ENCODE measurements at regions not wholly inside any gene's neighbourhood (a gene's known extent, or its start where the extent isn't known, plus 50 kb on each side); places are given as distances from the start of the nearest gene placed in this dataset.
"Not testable (repeated sequence)": the region's sequence is repeated elsewhere in the genome, so short reads cannot be mapped to it uniquely, and the experiment has no call there.

DNA sequence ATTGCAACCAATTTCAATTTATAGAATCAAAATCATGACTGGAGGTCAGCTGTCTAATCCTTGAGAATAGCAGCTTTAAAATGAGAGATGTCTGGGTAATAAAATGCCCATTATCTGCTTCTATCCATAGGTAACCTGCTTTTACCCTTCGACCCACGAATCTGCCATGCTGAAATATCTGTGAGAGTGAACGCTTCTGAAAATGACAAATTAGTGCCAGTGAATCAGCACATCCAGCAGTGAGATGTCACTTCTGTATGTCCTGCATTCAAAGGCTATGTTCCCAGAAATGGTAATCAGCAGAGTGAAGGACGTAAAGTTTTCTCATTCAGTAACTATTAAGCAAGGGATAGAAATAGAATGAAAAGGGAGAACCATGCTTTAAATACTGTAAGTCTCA, 532.4 kb upstream of the ITGA1 start:
- H3K27ac ChIP-seq (ENCODE audit: low read depth, low read length) = no peak overlapping the region
- no peak overlapping the region for H3K4me3 ChIP-seq (ENCODE audit: low read depth, low read length)
- H3K9ac ChIP-seq (ENCODE audit: low read depth, low read length) = no peak overlapping the region

DNA sequence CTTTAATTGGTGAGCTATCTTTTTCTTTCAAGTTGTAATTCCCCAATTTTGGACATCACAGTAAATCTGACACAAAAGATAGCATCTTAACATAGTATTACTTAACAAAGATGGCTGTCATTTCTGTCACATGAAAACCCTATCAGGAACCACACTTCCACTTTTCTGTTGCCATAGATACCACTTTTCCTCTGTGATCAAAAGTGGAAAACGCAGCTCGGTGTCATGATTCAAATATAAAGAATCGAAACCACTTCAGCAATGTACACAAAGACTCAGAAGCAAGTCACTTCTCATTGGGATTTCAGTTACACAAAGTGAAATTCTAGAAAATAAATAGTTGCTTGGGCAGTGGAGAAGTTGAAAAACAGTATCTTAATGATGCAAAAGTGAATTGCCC, 524.9 kb upstream of the ITGA1 start:
- no peaks in the 10 kb centered on the region for H3K27me3 ChIP-seq (ENCODE audit: control insufficient read depth, insufficient read depth, low read length)
- H3K9ac ChIP-seq (ENCODE audit: low read depth, low read length) = no peak overlapping the region
- H3K36me3 ChIP-seq (ENCODE audit: control insufficient read depth, insufficient read depth, low read length) = no peaks in the 10 kb centered on the region
- no peak overlapping the region for H3K4me3 ChIP-seq (ENCODE audit: low read depth, low read length)
- no peaks in the 10 kb centered on the region for H3K9me3 ChIP-seq (ENCODE audit: control insufficient read depth, insufficient read depth, low read length)
- H3K27ac ChIP-seq (ENCODE audit: low read depth, low read length) = no peak overlapping the region
- H3K4me1 ChIP-seq (ENCODE audit: control insufficient read depth, insufficient read depth, low read length) = no peaks in the 10 kb centered on the region

More for the DNA sequence above, 532.4 kb upstream of the ITGA1 start:
- Histone ChIP-seq H3K9me3 (ENCODE audit: control insufficient read depth, insufficient read depth, low read length) (no peaks in the 10 kb centered on the region), H3K36me3 (ENCODE audit: control insufficient read depth, insufficient read depth, low read length) (no peaks in the 10 kb centered on the region), H3K27me3 (ENCODE audit: control insufficient read depth, insufficient read depth, low read length) (no peaks in the 10 kb centered on the region), H3K4me1 (ENCODE audit: control insufficient read depth, insufficient read depth, low read length) (no peaks in the 10 kb centered on the region)

DNA sequence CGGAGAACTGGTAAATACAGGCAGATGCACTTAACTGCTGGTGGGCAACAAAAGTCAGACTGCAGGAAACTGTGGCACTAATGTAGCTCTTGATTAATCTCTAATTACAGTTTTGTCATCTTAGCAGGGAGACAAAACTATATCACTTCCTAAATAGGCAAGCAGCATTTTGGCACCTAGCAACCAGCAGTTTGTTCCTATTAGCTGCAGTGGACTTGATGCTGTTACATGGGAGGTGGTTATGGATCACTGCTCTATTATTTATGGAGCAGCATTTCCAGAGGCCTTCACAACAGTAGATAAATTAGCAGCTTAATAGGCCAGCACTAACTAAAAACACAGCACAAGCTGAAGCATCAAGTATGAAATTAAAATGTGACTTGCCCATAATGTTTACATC, 518.3 kb upstream of the ITGA1 start:
- Histone ChIP-seq H3K9ac (ENCODE audit: low read depth, low read length) (no peak overlapping the region), H3K9me3 (ENCODE audit: control insufficient read depth, insufficient read depth, low read length) (no peaks in the 10 kb centered on the region), H3K27ac (ENCODE audit: low read depth, low read length) (no peak overlapping the region), H3K27me3 (ENCODE audit: control insufficient read depth, insufficient read depth, low read length) (no peaks in the 10 kb centered on the region), H3K36me3 (ENCODE audit: control insufficient read depth, insufficient read depth, low read length) (no peaks in the 10 kb centered on the region), H3K4me3 (ENCODE audit: low read depth, low read length) (no peak overlapping the region), H3K4me1 (ENCODE audit: control insufficient read depth, insufficient read depth, low read length) (peaks cover 24% of the 10 kb centered on the region)

DNA sequence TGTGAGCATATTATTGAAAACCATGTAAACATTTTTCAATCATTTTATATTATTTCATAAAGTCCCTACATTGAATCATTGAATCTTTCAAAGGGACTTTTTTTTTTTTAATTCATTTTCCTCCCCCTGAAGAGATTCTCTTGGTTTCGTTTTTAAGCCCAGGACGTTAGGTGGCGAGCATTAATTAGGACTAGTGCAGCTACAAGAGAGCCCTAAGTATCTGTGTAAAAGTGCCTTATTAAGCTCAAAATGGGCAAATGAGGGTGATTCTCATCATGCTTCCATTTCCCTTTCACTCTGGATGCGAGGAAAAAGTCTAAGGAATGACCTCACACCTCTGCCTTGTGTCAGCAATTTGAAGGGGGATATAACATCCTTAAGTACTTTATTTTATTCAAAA, 517.9 kb upstream of the ITGA1 start:
- no peak overlapping the region for H3K27ac ChIP-seq (ENCODE audit: low read depth, low read length)
- no peaks in the 10 kb centered on the region for H3K9me3 ChIP-seq (ENCODE audit: control insufficient read depth, insufficient read depth, low read length)
- no peak overlapping the region for H3K9ac ChIP-seq (ENCODE audit: low read depth, low read length)
- no peaks in the 10 kb centered on the region for H3K27me3 ChIP-seq (ENCODE audit: control insufficient read depth, insufficient read depth, low read length)
- H3K36me3 ChIP-seq (ENCODE audit: control insufficient read depth, insufficient read depth, low read length) = no peaks in the 10 kb centered on the region
- H3K4me3 ChIP-seq (ENCODE audit: low read depth, low read length) = no peak overlapping the region
- peaks cover 24% of the 10 kb centered on the region for H3K4me1 ChIP-seq (ENCODE audit: control insufficient read depth, insufficient read depth, low read length)

DNA sequence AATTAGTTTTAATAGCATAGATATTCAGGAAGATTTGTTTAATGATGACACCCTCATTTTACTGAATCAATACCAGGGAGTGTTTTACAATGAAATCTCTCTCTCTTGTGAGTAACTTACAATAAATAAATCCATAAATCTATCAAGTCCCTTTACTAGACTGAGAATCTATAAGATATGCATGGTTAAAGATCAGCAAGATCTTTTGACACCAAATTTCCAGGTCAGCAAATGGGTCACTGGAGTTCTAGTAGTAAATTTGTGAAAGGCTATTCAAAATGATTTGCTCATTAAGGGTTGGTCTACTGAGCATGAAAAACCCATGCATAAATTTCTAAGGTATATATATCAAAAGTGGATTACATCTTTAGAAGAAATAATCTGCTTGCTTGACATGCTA, 512.1 kb upstream of the ITGA1 start:
- Histone ChIP-seq H3K9me3 (ENCODE audit: control insufficient read depth, insufficient read depth, low read length) (no peaks in the 10 kb centered on the region), H3K27me3 (ENCODE audit: control insufficient read depth, insufficient read depth, low read length) (no peaks in the 10 kb centered on the region), H3K4me1 (ENCODE audit: control insufficient read depth, insufficient read depth, low read length) (peaks cover 12% of the 10 kb centered on the region), H3K9ac (ENCODE audit: low read depth, low read length) (no peak overlapping the region), H3K4me3 (ENCODE audit: low read depth, low read length) (no peak overlapping the region), H3K27ac (ENCODE audit: low read depth, low read length) (no peak overlapping the region), H3K36me3 (ENCODE audit: control insufficient read depth, insufficient read depth, low read length) (no peaks in the 10 kb centered on the region)

DNA sequence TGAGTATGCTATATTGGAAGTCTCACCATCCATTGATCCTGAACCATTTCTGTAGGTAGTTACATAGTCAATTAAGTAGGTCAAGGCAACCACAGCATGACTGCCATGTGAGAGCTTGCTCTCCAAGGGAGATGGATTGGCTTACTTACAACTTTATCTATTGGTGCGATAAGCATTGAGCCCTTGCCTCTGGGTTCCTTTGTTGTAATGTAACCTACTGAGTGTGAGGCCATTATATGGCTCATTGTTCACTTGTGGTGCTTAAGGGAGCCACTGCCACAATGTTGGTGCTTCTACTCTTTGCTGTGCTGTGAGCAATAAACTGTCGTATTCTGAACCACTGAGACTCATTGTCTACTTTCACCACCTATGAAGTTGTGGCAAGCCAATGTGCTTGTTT, 510.6 kb upstream of the ITGA1 start:
- H3K27me3 ChIP-seq (ENCODE audit: control insufficient read depth, insufficient read depth, low read length) = no peaks in the 10 kb centered on the region
- no peaks in the 10 kb centered on the region for H3K4me1 ChIP-seq (ENCODE audit: control insufficient read depth, insufficient read depth, low read length)
- H3K36me3 ChIP-seq (ENCODE audit: control insufficient read depth, insufficient read depth, low read length) = no peaks in the 10 kb centered on the region
- no peak overlapping the region for H3K9ac ChIP-seq (ENCODE audit: low read depth, low read length)
- no peaks in the 10 kb centered on the region for H3K9me3 ChIP-seq (ENCODE audit: control insufficient read depth, insufficient read depth, low read length)
- H3K27ac ChIP-seq (ENCODE audit: low read depth, low read length) = no peak overlapping the region
- no peak overlapping the region for H3K4me3 ChIP-seq (ENCODE audit: low read depth, low read length)

DNA sequence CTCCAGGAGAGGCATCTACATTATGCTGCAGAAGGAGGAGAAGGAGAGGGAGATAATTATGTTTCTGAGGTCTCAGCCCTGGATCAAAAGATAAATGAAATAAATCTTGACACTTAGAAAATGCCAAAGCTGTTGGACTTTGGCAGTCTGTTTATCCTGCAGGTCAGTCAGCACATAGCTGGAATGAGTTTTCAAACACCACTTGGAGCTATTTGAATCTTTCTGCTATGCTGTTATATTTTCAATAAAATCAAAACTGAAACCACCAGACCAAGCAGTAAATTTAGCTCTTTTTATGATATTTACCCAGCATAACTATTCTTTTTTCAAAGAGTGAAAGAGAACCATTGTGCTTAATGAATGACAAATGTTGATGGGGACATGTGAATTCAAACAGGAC, 505.1 kb upstream of the ITGA1 start:
- Histone ChIP-seq H3K27me3 (ENCODE audit: control insufficient read depth, insufficient read depth, low read length) (no peaks in the 10 kb centered on the region), H3K36me3 (ENCODE audit: control insufficient read depth, insufficient read depth, low read length) (no peaks in the 10 kb centered on the region), H3K9ac (ENCODE audit: low read depth, low read length) (no peak overlapping the region), H3K27ac (ENCODE audit: low read depth, low read length) (no peak overlapping the region), H3K4me3 (ENCODE audit: low read depth, low read length) (no peak overlapping the region), H3K9me3 (ENCODE audit: control insufficient read depth, insufficient read depth, low read length) (no peaks in the 10 kb centered on the region), H3K4me1 (ENCODE audit: control insufficient read depth, insufficient read depth, low read length) (no peaks in the 10 kb centered on the region)

DNA sequence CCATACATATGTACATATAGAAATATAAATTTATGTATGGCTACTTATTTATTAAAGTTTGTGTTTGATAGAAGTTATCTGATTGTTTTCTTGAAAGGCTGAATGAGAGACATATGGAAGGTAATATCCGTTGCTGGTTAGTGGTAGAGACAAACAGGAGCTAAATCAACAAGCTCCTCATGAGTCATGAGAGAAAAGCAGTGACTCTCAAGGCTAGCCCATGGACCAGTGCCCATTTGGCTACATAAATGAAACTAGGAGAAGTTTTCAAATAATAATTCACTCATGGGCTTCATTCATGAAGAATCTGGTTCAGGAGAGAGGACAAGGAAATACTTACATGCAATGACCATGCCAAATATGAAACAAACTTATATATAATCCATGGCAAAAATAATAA, 504.5 kb upstream of the ITGA1 start:
- Histone ChIP-seq H3K36me3 (ENCODE audit: control insufficient read depth, insufficient read depth, low read length) (no peaks in the 10 kb centered on the region), H3K27me3 (ENCODE audit: control insufficient read depth, insufficient read depth, low read length) (no peaks in the 10 kb centered on the region), H3K9me3 (ENCODE audit: control insufficient read depth, insufficient read depth, low read length) (no peaks in the 10 kb centered on the region), H3K4me1 (ENCODE audit: control insufficient read depth, insufficient read depth, low read length) (no peaks in the 10 kb centered on the region), H3K27ac (ENCODE audit: low read depth, low read length) (no peak overlapping the region), H3K4me3 (ENCODE audit: low read depth, low read length) (no peak overlapping the region), H3K9ac (ENCODE audit: low read depth, low read length) (no peak overlapping the region)

DNA sequence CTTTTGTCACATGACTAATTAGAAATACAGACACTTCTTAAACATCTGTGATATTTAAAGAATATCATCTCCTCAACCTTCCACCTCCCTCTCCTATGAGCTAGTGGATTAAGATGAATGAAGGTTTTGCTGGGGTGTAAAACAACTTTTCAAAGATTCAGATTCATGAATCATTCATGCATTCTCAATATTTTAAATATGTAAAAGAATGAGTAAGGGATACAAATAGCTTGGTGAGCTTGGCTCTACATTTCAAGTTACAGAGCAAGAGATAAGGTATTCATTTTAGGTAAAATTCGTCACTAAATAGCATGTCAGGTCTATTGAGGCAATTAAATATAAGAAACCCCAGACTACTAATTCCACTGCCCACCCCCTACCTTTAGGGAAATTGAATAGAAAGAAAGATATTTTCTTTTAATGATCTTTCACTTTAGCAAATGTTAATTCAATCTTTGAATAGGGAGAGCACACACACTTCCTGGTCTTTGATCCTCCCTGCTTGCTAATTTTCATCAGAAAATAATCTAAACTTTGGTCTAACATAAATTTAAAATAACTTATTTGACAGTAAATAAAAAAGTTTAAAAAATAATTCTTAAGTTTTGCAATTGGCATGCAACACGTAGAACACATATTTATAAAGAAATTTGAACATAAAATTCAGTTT, 486.9 kb upstream of the ITGA1 start:
- Histone ChIP-seq H3K27me3 (ENCODE audit: control insufficient read depth, insufficient read depth, low read length) (no peaks in the 10 kb centered on the region), H3K4me3 (ENCODE audit: low read depth, low read length) (no peak overlapping the region), H3K9me3 (ENCODE audit: control insufficient read depth, insufficient read depth, low read length) (peaks cover 29% of the 10 kb centered on the region), H3K9ac (ENCODE audit: low read depth, low read length) (no peak overlapping the region), H3K4me1 (ENCODE audit: control insufficient read depth, insufficient read depth, low read length) (no peaks in the 10 kb centered on the region), H3K36me3 (ENCODE audit: control insufficient read depth, insufficient read depth, low read length) (no peaks in the 10 kb centered on the region), H3K27ac (ENCODE audit: low read depth, low read length) (no peak overlapping the region)

DNA sequence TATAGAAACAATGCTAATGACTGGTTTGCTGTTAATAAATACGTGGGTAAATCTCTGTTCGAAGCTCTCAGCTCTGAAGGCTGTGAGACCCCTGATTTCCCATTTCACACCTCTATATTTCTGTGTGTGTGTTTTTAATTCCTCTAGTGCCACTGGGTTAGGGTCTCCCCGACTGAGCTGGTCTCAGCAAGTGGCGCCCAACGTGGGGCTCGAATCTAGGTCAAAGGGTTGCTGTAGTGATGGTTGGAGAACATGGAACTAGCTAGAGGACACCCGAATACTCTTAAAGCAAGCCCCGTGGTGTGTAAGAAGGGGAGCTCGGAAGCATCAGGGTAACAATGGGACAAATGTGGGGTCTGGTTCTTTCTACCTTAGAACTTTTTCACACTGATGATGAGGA, 482.9 kb upstream of the ITGA1 start:
- H3K27me3 ChIP-seq (ENCODE audit: control insufficient read depth, insufficient read depth, low read length); H3K4me1 ChIP-seq (ENCODE audit: control insufficient read depth, insufficient read depth, low read length); H3K4me3 ChIP-seq (ENCODE audit: low read depth, low read length); H3K36me3 ChIP-seq (ENCODE audit: control insufficient read depth, insufficient read depth, low read length); H3K9ac ChIP-seq (ENCODE audit: low read depth, low read length); H3K27ac ChIP-seq (ENCODE audit: low read depth, low read length): not testable (repeated sequence)
- H3K9me3 ChIP-seq (ENCODE audit: control insufficient read depth, insufficient read depth, low read length) = peaks cover 38% of the 10 kb centered on the region

DNA sequence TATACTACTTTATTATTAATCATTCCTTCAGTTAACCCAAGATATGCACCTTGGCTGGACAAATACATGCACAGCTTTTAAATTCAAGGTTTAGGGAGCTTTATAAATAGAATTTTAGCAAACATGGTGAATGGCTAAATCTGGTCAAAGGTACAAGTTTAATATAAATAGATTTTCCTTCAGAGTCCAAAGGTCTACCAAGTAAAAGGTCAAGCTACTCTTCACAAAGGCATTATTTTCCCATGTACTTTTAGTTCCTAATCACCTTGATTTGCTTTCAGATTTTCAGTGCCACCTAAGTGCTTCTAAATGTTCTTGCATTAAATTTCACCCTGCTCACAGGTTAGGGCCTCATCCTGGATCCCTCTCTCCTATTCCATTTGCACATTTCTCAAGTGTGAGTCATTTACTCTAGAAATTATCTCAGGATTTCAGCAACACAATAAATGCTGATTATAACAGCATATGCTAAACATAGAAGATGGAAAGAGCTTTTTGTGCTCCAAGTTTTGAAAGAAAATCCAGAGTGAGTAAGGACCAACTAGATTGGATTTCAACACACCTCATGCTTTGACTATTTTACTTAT, 459.4 kb upstream of the ITGA1 start:
- Histone ChIP-seq H3K36me3 (ENCODE audit: control insufficient read depth, insufficient read depth, low read length) (no peaks in the 10 kb centered on the region), H3K27ac (ENCODE audit: low read depth, low read length) (no peak overlapping the region), H3K27me3 (ENCODE audit: control insufficient read depth, insufficient read depth, low read length) (no peaks in the 10 kb centered on the region), H3K4me1 (ENCODE audit: control insufficient read depth, insufficient read depth, low read length) (no peaks in the 10 kb centered on the region), H3K4me3 (ENCODE audit: low read depth, low read length) (no peak overlapping the region), H3K9me3 (ENCODE audit: control insufficient read depth, insufficient read depth, low read length) (0 out of 2 replicates have a peak, but pooled peaks cover 2% of the 10 kb centered on the region), H3K9ac (ENCODE audit: low read depth, low read length) (no peak overlapping the region)

Measured in HUES48 (cell line).